ENCODE measurements at regions not wholly inside any gene's neighbourhood (a gene's known extent, or its start where the extent isn't known, plus 50 kb on each side); places are given as distances from the start of the nearest gene placed in this dataset.

DNA sequence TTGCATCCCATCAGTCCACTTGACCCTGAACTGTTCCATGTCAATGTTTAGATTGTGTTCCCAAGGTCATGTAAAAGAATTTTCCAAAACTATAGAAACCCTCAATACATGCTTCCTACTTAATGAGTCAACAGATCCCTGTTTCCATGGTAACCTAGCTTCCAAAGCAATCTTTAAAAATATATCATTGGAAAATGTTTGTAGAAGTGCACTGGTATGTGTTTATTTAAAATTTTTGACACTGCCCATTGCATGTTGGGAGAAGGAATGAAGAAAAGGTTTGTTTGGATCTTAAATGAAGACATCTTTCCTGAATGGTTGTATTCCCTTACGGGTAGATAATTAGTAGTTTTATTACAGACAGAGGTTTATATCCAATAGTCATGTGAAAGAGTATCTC is 345.3 kb downstream of the GABRG1 start:
- Histone ChIP-seq H4K20me1 (ENCODE audit: low read length) (no peaks in the 10 kb centered on the region), H3K9ac (ENCODE audit: low read length) (no peak overlapping the region), H3K79me2 (ENCODE audit: low read length) (no peaks in the 10 kb centered on the region), H3K4me1 (ENCODE audit: insufficient read depth, low read length) (no peaks in the 10 kb centered on the region), H3K36me3 (ENCODE audit: low read depth, low read length) (no peaks in the 10 kb centered on the region), H2AFZ (ENCODE audit: low read length) (no peak overlapping the region), H3K27ac (ENCODE audit: low read length) (no peak overlapping the region), H3F3A (ENCODE audit: low read length, unreplicated experiment) (no peaks in the 10 kb centered on the region), H3K4me2 (ENCODE audit: low read length) (no peak overlapping the region), H3K9me2 (replicated peaks; ENCODE audit: low read length) (no peaks in the 10 kb centered on the region), H3K4me3 (ENCODE audit: low read length) (no peak overlapping the region), H3K27me3 (ENCODE audit: low read length) (no peaks in the 10 kb centered on the region), H3K9me3 (ENCODE audit: low read length) (no peaks in the 10 kb centered on the region)
- DNase-seq (no peak), ATAC-seq (no peak)
- intact Hi-C loops (cut with micrococcal nuclease), result no loop called here
- TF ChIP-seq, protein P1, sequence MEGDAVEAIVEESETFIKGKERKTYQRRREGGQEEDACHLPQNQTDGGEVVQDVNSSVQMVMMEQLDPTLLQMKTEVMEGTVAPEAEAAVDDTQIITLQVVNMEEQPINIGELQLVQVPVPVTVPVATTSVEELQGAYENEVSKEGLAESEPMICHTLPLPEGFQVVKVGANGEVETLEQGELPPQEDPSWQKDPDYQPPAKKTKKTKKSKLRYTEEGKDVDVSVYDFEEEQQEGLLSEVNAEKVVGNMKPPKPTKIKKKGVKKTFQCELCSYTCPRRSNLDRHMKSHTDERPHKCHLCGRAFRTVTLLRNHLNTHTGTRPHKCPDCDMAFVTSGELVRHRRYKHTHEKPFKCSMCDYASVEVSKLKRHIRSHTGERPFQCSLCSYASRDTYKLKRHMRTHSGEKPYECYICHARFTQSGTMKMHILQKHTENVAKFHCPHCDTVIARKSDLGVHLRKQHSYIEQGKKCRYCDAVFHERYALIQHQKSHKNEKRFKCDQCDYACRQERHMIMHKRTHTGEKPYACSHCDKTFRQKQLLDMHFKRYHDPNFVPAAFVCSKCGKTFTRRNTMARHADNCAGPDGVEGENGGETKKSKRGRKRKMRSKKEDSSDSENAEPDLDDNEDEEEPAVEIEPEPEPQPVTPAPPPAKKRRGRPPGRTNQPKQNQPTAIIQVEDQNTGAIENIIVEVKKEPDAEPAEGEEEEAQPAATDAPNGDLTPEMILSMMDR (conservative IDR thresholded peaks at IDR 0.05; ENCODE audit: low read depth, low read length), result no peak
- no peak for TF ChIP-seq EZH2phosphoT487 (IDR thresholded peaks at IDR 0.05; ENCODE audit: borderline replicate concordance, low read length)
- no peak for TF ChIP-seq EZH2 (IDR thresholded peaks at IDR 0.05; ENCODE audit: low read length, unreplicated experiment)
- no TSS peak for BruUV-seq (replicated peaks)
- CTCF ChIA-PET, result no interaction called here
- POLR2A ChIA-PET (ENCODE audit: unreplicated experiment), result no interaction called here

DNA sequence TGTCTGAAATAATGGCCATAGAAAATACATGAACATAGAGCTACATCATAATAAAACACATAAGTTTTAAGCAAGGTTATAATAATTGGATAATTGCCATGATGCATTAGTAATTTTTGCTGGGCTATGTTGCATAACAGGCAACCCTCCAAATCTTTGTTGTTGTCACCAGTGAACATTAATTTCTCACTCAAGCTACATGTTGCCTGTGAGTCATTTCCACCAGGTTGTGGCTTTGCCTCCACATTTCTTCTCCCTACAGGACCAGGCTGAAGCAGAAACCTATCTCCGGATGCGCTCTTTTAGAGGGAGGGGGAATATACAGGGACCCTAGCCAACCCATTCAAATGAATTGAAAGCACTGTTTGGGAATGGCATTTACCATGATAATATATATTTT is 347.7 kb downstream of the GABRG1 start:
- ATAC-seq, result no peak
- intact Hi-C loops (cut with micrococcal nuclease), result no loop called here
- Histone ChIP-seq H4K20me1 (ENCODE audit: low read length) (no peaks in the 10 kb centered on the region), H3K36me3 (ENCODE audit: low read depth, low read length) (no peaks in the 10 kb centered on the region), H3K27me3 (ENCODE audit: low read length) (no peaks in the 10 kb centered on the region), H3F3A (ENCODE audit: low read length, unreplicated experiment) (no peaks in the 10 kb centered on the region), H3K9me2 (replicated peaks; ENCODE audit: low read length) (no peaks in the 10 kb centered on the region), H2AFZ (ENCODE audit: low read length) (no peak overlapping the region), H3K4me1 (ENCODE audit: insufficient read depth, low read length) (no peaks in the 10 kb centered on the region), H3K4me2 (ENCODE audit: low read length) (no peak overlapping the region), H3K9ac (ENCODE audit: low read length) (no peak overlapping the region), H3K4me3 (ENCODE audit: low read length) (no peak overlapping the region), H3K27ac (ENCODE audit: low read length) (no peak overlapping the region), H3K9me3 (ENCODE audit: low read length) (no peaks in the 10 kb centered on the region), H3K79me2 (ENCODE audit: low read length) (no peaks in the 10 kb centered on the region)
- ChIA-PET POLR2A (ENCODE audit: unreplicated experiment) (no interaction called here), CTCF (no interaction called here)
- DNase-seq, result peak; percentile 3
- no TSS peak for BruUV-seq (replicated peaks)
- TF ChIP-seq EZH2 (IDR thresholded peaks at IDR 0.05; ENCODE audit: low read length, unreplicated experiment) (no peak), EZH2phosphoT487 (IDR thresholded peaks at IDR 0.05; ENCODE audit: borderline replicate concordance, low read length) (no peak)
- TF ChIP-seq, protein P1 (conservative IDR thresholded peaks at IDR 0.05; ENCODE audit: low read depth, low read length), result no peak

DNA sequence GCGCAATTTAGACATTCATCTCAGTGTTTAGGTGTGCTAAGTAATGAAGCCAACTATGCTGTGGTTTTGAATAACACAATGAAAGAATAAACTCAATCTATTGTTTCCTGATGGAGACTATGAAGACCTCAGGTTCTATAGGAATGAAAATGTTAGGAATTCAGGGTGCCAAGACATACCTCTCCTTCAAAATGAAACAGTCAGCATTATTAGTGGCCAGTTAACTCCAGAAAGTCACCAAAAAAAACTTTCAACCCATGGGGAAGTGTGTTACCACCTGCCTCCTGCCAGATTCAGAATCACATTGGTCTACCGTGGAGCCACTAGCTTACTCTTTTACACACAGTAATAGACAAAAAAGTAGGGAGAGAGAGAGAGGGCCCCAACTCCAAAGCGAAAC is 352.9 kb downstream of the GABRG1 start:
- TF ChIP-seq EZH2 (IDR thresholded peaks at IDR 0.05; ENCODE audit: low read length, unreplicated experiment), result no peak
- TF ChIP-seq EZH2phosphoT487 (IDR thresholded peaks at IDR 0.05; ENCODE audit: borderline replicate concordance, low read length), result no peak
- intact Hi-C loops (cut with micrococcal nuclease), result no loop called here
- Histone ChIP-seq H3F3A (ENCODE audit: low read length, unreplicated experiment) (no peaks in the 10 kb centered on the region), H3K9ac (ENCODE audit: low read length) (no peak overlapping the region), H3K27me3 (ENCODE audit: low read length) (no peaks in the 10 kb centered on the region), H3K36me3 (ENCODE audit: low read depth, low read length) (no peaks in the 10 kb centered on the region), H3K27ac (ENCODE audit: low read length) (no peak overlapping the region), H4K20me1 (ENCODE audit: low read length) (no peaks in the 10 kb centered on the region), H3K4me2 (ENCODE audit: low read length) (no peak overlapping the region), H3K9me2 (replicated peaks; ENCODE audit: low read length) (no peaks in the 10 kb centered on the region), H2AFZ (ENCODE audit: low read length) (no peak overlapping the region), H3K79me2 (ENCODE audit: low read length) (no peaks in the 10 kb centered on the region), H3K9me3 (ENCODE audit: low read length) (no peaks in the 10 kb centered on the region), H3K4me1 (ENCODE audit: insufficient read depth, low read length) (no peaks in the 10 kb centered on the region), H3K4me3 (ENCODE audit: low read length) (no peak overlapping the region)
- CTCF ChIA-PET, result no interaction called here
- no TSS peak for BruUV-seq (replicated peaks)
- POLR2A ChIA-PET (ENCODE audit: unreplicated experiment), result no interaction called here
- DNase-seq, result no peak
- ATAC-seq, result no peak
